DOHH2 (cell line): ENCODE measurements at regions not wholly inside any gene's neighbourhood (a gene's known extent, or its start where the extent isn't known, plus 50 kb on each side); places are given as distances from the start of the nearest gene placed in this dataset.

ENCODE experiments used
- H3F3A ChIP-seq: fragments of 200-600 bp; sonication (generic), shearing (Covaris generic); 2 replicates; pipeline ENCODE4 v1.6.0; 2016; ENCODE audit warnings: antibody characterized with exemption, mild to moderate bottlenecking; ENCODE audit not compliant: control insufficient read depth, insufficient read depth
- H3K27ac ChIP-seq: fragments of 200-600 bp; sonication (generic); 2 replicates; pipeline ENCODE4 v1.5.1; 2014; ENCODE audit warnings: low read depth, mild to moderate bottlenecking, low read length, moderate library complexity
- H3K27me3 ChIP-seq: fragments of 200-600 bp; sonication (generic); 2 replicates; pipeline ENCODE4 v1.6.1; 2014; ENCODE audit warnings: mild to moderate bottlenecking, low read length, mixed read lengths; ENCODE audit not compliant: control insufficient read depth
- H3K36me3 ChIP-seq: fragments of 200-600 bp; sonication (generic); 2 replicates; pipeline ENCODE4 v1.6.1; 2014; ENCODE audit warnings: mild to moderate bottlenecking, low read length, moderate library complexity, mixed read lengths; ENCODE audit not compliant: control insufficient read depth
- H3K4me1 ChIP-seq: fragments of 200-600 bp; sonication (generic); 2 replicates; pipeline ENCODE4 v1.6.1; 2014; ENCODE audit warnings: mild to moderate bottlenecking, low read length, mixed read lengths; ENCODE audit not compliant: control insufficient read depth
- H3K4me2 ChIP-seq: fragments of 200-600 bp; sonication (generic); 2 replicates; pipeline ENCODE4 v1.6.0; 2014; ENCODE audit warnings: mild to moderate bottlenecking, low read length, moderate library complexity
- H3K4me3 ChIP-seq: fragments of 200-600 bp; sonication (generic); 2 replicates; pipeline ENCODE4 v1.5.1; 2014; ENCODE audit warnings: mild to moderate bottlenecking, low read length, mixed read lengths
- H3K79me2 ChIP-seq: fragments of 200-600 bp; sonication (generic); 2 replicates; pipeline ENCODE4 v1.6.1; 2014; ENCODE audit warnings: mild to moderate bottlenecking, low read length, mixed read lengths; ENCODE audit not compliant: control insufficient read depth
- H3K9me2 ChIP-seq: fragments of 200-600 bp; sonication (generic); replicated peaks from 2 replicates; pipeline ENCODE4 v1.6.1; 2014; ENCODE audit warnings: mild to moderate bottlenecking, low read length, mixed read lengths; ENCODE audit not compliant: control insufficient read depth
- H3K9me3 ChIP-seq: fragments of 200-600 bp; sonication (generic); 2 replicates; pipeline ENCODE4 v1.6.1; 2014; ENCODE audit warnings: antibody characterized with exemption, low read length, mixed read lengths; ENCODE audit not compliant: control insufficient read depth, insufficient read depth
- H4K20me1 ChIP-seq: fragments of 200-600 bp; sonication (generic); 2 replicates; pipeline ENCODE4 v1.6.0; 2014; ENCODE audit warnings: low read depth, mild to moderate bottlenecking, antibody characterized with exemption, low read length, moderate library complexity; ENCODE audit not compliant: control insufficient read depth, insufficient read depth
- EZH2phosphoT487 ChIP-seq: fragments of 200-600 bp; sonication (generic); IDR thresholded peaks from 2 replicates; pipeline ENCODE4 v1.6.1; 2017; ENCODE audit warnings: borderline replicate concordance, mild to moderate bottlenecking, antibody characterized with exemption, low read length, moderate library complexity, mixed read lengths
- TF ChIP-seq, protein P1 (sequence below): fragments of 200-600 bp; sonication (generic); IDR thresholded peaks from one replicate; pipeline ENCODE4 v1.5.1; 2014; ENCODE audit warnings: antibody characterized with exemption, mild to moderate bottlenecking, low read depth, low read length; ENCODE audit not compliant: poor library complexity, severe bottlenecking

DNA sequence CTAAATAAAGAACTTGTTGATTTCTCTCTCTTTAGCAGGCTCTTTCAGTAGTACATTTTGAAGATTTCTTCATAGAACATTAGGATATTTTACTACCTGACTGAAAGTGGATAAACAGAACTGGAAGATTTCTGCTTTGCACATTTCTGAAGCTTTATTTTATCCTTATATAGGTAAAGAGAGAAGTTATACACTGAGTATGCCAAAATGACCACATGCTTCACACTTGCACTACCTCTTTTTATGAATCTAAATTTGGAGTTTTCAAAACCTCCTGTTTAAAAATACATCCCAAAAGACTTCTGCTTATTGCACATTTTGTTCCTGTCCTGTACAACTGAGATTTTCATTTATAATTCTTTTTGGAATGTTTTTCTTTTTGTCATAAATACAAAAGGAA lies 197.4 kb upstream of the PRPS1L1 start:
- TF ChIP-seq EZH2phosphoT487 = no peak
- TF ChIP-seq, protein P1, sequence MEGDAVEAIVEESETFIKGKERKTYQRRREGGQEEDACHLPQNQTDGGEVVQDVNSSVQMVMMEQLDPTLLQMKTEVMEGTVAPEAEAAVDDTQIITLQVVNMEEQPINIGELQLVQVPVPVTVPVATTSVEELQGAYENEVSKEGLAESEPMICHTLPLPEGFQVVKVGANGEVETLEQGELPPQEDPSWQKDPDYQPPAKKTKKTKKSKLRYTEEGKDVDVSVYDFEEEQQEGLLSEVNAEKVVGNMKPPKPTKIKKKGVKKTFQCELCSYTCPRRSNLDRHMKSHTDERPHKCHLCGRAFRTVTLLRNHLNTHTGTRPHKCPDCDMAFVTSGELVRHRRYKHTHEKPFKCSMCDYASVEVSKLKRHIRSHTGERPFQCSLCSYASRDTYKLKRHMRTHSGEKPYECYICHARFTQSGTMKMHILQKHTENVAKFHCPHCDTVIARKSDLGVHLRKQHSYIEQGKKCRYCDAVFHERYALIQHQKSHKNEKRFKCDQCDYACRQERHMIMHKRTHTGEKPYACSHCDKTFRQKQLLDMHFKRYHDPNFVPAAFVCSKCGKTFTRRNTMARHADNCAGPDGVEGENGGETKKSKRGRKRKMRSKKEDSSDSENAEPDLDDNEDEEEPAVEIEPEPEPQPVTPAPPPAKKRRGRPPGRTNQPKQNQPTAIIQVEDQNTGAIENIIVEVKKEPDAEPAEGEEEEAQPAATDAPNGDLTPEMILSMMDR = no peak
- H3K27ac ChIP-seq = no peak overlapping the region
- no peaks in the 10 kb centered on the region for H3K9me2 ChIP-seq
- H4K20me1 ChIP-seq = no peaks in the 10 kb centered on the region
- H3K9me3 ChIP-seq = no peaks in the 10 kb centered on the region
- H3F3A ChIP-seq = 0 out of 2 replicates have a peak, but pooled peaks cover 3% of the 10 kb centered on the region
- no peaks in the 10 kb centered on the region for H3K36me3 ChIP-seq
- peak overlapping the region; percentile 20 for H3K4me2 ChIP-seq
- H3K4me3 ChIP-seq = no peak overlapping the region
- H3K4me1 ChIP-seq = peaks cover 41% of the 10 kb centered on the region
- no peaks in the 10 kb centered on the region for H3K27me3 ChIP-seq
- H3K79me2 ChIP-seq = no peaks in the 10 kb centered on the region

DNA sequence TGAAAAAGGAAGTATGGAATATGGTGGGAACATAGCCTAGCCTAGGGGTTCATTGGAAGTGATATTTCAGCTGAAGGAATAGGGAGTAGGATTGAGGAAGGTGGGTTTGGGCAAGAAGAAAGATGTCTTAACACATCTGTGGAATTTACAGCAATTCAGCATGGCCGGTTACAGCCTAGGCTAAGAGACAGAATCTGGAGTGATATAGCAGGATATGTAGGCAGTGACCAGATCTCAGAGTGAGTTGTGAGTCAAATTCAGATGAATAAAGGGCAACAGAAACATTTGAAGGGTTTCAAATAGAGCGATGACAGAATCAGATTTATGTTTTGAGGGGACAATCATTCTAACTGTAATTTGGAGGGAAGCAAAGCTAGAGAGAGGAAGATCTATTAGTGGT lies 199.0 kb upstream of the PRPS1L1 start:
- TF ChIP-seq, protein P1 = no peak
- TF ChIP-seq EZH2phosphoT487 = no peak
- H3K4me3 ChIP-seq = no peak overlapping the region
- no peaks in the 10 kb centered on the region for H3K9me3 ChIP-seq
- no peaks in the 10 kb centered on the region for H3K79me2 ChIP-seq
- peaks cover 37% of the 10 kb centered on the region for H3K4me1 ChIP-seq
- no peaks in the 10 kb centered on the region for H3K27me3 ChIP-seq
- no peaks in the 10 kb centered on the region for H3K9me2 ChIP-seq
- no peaks in the 10 kb centered on the region for H3K36me3 ChIP-seq
- no peaks in the 10 kb centered on the region for H3F3A ChIP-seq
- H3K4me2 ChIP-seq = no peak overlapping the region
- no peak overlapping the region for H3K27ac ChIP-seq
- H4K20me1 ChIP-seq = no peaks in the 10 kb centered on the region

DNA sequence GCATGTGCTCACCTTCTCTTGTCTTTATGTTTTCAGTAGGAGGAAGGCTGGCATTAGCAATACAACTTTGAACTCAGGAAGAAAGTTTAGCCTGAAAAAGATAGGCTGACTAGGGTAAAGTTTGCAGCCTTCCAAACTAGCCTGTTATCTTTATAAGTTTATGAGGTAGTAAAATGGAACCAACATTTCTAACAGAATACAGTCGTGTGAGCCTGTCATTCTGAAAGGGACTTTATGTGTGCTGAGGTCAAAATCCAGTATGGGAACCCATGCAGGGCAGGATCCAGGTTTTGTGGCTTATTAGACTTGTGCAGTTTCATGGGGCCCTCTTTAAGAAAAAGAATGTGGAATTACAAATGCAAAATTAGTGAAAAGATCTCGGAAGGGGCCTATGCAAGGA lies 201.0 kb upstream of the PRPS1L1 start:
- no peaks in the 10 kb centered on the region for H3K9me2 ChIP-seq
- H3K4me2 ChIP-seq = no peak overlapping the region
- H3K4me3 ChIP-seq = no peak overlapping the region
- H3F3A ChIP-seq = no peaks in the 10 kb centered on the region
- TF ChIP-seq EZH2phosphoT487 = no peak
- TF ChIP-seq, protein P1 = no peak
- peaks cover 18% of the 10 kb centered on the region for H3K4me1 ChIP-seq
- no peaks in the 10 kb centered on the region for H3K79me2 ChIP-seq
- no peaks in the 10 kb centered on the region for H4K20me1 ChIP-seq
- H3K27me3 ChIP-seq = peaks cover 2% of the 10 kb centered on the region; the same call in 1 of the 2 replicates
- H3K9me3 ChIP-seq = no peaks in the 10 kb centered on the region
- no peaks in the 10 kb centered on the region for H3K36me3 ChIP-seq
- H3K27ac ChIP-seq = no peak overlapping the region
